Activated CD4-positive, alpha-beta T cell treated with anti-CD3 and anti-CD28 coated beads, Interleukin-10, Interleukin-2, amounts not matched to agents 100 ng/mL and 50 ng/mL, durations not matched to agents 16 hours and 8 hours (primary cell): ENCODE measurements at regions not wholly inside any gene's neighbourhood (a gene's known extent, or its start where the extent isn't known, plus 50 kb on each side); places are given as distances from the start of the nearest gene placed in this dataset.

Experiments
- DNase-seq: peaks from one replicate; pipeline ENCODE4 v3.0.0-alpha.2; 2020

DNA sequence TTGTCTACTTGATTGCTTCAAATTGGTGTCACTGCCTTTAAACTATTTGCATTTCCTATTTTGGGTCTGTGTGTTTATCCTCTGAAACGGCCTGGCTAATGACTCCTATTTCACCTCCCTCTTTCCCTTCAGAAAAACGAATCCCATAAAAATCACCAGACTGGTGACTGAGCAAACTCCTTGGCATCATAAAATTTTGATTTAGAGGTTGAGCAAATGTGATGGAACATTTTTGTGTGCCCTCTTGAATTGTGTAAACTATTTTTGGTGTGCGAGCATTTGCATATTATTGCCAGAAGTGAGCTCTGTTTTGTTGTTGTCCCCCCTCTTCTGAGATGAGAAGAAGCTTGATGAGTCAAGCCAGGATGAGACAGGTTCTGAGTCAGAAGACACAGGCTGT lies 316.1 kb downstream of the AJAP1 start:
- DNase-seq, result no peak

DNA sequence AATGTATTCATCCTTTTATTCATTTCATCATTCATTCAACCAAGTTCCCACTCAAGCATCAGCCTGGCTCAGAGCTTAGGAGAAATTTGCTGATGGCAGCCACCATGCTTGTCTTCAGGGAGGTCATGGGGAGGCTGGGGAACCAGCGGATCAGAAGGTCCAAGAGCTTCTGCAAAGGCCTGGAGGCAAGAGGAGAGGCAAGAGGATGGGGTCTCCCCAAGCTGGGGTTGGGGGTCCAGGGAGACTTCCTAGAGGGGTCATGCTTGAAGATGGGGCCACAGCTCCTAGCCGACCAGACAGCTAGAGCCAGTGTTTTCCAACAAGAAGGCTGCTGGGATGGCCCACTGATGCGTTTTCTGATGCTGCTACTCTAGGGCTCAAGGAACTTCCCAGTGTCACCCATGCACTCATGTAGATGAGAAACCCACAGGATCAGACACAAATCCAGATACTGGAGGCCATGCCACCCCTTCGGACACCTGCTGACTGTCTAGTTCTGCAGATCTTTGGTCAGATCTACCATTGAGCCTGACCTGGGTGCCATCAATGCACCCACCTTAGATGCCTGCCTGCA lies 315.2 kb downstream of the AJAP1 start:
- no peak for DNase-seq

DNA sequence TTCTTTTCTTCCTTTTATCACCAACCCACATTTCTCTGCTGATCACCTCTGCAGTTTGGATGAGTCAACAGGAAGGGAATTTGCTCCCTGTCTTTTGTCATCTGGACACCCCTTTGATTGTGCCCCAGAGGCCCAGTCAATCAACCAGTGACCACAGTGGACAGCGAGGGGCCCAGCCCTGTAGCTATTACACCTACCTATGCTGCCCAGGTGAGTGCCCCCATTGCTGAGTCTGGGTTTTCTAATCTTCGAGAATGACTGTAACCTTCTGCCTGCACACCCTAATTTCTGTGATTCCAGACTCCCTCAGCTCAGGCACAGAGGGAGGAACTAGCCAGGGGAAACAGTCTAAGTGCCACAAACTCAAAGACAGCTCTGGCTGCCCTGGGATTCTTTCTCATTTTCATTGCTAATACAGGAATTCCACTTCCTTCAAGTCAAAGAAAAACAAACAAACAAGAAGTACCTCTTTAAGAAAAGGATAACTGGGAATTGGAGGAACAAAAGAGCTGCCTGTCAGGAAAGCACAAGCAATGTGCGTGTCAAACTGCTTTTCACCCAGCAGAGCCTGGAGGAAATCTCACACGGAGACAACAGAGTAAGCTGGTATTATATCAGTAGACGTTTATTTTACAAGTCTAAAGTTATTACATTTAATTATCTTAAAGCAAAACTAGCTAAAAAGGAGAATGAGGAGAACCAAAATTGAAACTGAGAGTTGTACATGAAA lies 311.1 kb downstream of the AJAP1 start:
- no peak for DNase-seq

DNA sequence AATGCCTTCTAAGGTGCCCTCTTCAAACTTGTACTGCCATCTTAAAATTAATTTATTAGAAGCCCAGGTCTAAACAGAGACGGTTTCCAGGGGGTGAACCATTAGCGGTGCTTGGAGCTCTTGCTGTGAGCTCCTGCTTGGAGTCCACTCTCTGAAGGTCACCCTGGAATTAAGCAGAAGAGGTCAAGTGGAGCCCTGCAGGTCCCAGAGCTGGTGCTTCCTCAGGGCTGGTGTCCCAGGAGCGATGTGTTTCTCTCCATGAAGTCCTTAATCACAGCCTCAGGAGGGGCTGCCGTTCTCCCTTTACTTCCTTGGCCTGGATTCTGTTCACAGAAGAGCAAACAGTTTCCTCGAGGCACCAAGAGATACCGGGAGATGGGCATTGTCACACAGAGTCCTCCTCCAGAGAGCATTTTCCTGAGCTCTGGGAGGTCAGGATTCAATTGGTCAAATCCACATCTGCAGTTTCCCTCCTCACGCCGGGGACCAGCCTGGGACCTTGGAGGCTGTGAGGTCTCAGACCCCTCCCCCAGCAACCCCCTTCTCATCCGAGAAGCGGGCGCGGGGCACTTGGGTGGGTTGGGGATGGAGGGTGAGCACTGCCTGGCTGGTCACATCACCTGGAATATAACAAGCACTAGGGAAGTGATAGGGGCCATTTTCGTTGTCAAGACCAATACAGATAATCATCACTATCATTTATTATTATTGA lies 310.4 kb downstream of the AJAP1 start:
- no peak for DNase-seq

DNA sequence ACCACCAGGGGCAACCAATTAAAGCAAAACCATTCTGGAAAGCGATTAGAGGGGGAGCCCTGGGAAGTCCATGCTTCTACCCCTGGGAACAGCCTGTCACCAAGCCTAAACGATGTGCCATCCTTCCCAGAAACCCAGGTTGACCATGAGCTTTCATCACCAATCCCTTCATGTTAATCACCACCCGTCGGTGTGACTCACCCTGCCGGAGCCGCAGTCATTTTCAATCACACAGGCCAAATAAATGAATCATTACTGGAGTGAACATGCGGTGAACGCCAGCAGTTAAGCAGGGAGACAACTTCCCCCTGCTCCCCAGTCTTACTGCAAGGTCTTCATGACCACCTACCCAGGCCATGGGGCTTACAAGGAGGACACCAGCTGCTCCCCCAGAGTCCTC lies 308.8 kb downstream of the AJAP1 start:
- DNase-seq, result no peak

DNA sequence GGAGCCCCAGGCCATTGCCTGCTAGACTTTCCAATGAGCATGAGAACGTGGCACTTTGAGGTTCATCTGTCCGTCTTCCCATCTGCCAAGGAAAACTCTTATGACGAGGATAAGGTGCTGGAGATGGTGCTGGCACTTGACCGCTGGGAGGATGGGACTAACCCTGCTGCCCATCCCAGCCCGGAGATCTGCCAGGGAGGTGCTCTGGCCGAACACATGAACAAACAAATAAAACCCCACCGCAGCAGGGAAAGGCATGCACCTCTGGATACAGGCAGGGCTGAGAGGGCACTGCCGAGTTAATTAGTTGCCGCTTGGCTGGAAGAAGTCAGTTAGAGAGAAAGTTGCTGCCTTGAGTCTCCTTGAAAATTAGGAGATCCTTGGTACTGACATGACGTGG lies 308.4 kb downstream of the AJAP1 start:
- no peak for DNase-seq

DNA sequence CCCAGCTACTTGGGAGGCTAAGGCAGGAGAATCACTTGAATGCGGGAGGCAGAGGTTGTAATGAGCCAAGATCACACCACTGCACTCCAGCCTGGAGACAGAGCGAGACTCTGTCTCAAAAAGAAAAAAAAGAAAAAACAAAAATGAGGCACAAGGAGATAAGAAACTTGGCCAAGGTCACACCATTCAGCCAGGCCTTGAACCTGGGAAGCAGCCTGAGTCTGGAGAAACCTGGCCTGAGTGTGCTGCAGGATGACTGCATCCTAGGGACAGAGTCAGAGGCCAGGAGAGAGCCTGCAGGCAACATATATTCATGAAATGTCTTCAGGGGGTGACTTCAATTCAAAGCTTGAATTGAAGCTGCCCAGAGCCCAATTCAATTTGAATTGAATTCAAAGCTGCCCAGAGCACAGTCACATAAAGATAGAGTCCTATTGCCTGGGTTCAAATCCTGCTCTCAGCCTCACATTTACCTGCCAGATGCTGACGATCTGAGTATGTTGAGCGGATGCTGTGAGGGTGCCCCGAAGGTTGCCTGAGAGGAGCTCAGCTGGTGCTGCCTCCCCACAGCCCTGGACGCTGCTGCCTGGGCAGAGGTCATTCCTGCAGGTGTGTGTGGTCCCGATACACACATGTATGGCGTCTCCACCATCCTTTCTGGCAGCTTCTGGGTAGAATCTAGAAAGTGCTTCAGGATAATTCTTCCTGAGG lies 307.7 kb downstream of the AJAP1 start:
- no peak for DNase-seq

DNA sequence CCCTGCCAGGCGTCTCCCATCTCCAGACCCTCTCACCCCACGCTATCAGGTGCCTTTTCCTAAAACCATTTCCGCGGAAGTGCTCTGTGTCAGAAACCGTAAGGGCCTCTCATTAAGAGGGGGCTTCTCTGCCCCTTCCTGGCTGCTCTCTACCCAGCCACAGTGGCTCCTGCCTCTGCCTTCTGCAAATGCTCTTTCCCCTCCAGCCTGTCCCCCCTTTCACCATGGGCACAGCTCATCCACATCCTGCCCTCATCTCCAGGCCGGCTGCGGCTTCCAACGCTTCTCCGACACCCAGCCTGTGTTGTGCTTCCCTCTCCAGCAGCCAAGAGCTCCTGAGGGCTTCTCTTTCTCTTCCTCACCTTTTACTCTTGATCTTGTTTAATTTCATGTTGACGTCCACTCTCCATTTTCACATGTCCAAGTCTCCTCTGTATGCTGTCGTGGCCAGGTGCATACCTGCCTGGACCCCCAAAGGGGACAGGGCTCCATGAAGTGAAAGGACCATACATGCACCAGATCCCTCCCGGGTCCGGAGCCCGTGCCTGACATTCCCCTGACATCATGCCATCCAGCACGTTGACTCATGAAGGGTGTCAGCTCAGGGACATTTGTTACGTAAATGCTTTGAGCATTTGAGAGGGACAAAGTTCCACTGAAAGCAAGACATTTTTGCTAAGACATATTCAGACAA lies 306.5 kb downstream of the AJAP1 start:
- DNase-seq, result no peak

DNA sequence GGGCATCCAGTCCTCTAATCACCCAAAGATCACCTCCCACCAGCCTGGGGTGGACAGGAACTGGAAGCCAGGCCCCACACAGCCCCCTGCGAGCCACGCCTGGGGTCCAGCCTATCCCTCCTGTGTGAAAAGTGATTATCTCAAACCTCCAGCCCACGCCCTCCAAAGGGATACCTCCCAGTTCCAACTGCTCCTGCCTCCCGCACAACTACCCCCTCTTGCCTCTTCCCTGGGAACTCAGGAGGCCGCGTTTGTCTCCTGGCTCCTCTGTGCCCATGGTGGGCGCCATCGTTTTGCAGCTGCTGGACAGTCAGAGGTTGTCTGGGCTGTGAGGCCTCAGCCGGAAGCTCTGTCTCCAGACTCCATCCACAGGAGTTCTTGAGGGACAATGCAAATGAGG lies 305.9 kb downstream of the AJAP1 start:
- DNase-seq, result no peak

DNA sequence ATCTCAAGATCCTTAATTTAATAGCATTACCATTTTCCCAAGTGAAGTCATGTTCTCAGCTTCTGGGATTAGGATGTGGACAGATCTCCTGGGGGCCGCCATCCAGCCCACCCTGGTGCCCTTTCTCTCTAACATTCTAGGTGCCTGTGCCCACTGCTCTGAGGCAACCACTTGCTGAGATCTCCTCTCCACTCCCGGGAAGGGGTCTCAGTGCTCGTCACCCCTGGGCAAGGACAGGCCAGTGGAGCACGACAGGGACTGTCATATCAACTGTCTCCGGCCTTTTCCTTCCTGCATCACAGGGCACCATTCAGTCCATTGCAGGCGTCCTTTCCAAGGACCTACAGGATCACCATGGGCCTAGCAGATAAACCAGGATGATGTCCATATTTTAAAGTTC lies 304.8 kb downstream of the AJAP1 start:
- no peak for DNase-seq

DNA sequence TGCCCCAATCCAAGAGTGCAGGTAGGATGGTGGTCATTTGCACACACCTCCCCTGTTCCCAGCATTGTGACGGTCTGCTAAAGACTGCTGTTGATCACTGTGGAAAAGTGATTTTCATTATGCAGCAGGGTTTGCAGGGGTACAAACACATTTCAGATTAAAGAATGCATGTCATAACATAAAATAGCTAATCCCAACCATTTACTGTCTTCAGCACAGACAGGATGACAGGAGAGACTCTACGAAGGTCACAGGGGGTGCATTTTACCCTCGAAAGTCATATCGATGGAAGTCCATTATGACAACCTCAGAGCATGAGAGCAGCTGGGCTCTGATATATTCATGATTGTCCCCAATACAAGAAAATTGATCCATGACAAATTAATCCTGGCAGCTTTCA lies 302.6 kb downstream of the AJAP1 start:
- DNase-seq, result no peak

DNA sequence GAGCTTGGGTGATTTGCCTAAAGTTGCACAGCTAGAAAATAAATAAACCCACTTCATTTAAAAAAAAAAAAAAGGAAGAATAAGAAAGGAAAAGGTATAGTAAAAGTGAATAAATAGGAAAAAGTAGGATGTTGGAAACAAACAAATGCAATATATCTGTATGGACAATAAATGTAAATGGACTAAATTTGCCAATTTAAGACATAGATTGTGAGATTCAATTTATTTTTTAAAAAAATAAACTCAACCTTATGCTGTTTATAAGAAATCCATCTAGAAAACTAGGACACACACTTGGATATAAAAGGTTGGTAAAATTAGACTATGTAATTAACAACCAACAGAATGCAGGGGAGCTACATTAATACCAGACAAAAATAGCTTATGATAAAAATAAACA lies 300.0 kb downstream of the AJAP1 start:
- no peak for DNase-seq

DNA sequence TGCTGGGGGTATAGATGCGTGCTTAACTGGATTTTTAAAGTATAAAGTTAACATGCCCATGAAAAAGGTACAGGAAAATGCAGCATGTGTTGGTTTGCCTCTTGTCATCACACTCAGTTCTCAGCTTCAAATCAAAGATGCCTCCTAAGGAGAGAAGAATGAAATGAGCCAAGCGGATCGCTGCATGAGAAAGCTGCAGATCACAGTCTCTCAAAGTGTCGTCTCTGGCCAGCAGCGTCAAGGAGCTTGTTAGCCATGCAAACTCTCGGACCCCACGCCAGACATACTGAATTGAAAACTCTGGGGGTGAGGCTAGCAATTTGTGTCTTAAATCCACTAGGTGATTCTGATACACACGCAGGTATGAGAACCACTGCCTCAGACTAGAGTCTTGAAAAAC lies 297.2 kb downstream of the AJAP1 start:
- DNase-seq, result no peak

DNA sequence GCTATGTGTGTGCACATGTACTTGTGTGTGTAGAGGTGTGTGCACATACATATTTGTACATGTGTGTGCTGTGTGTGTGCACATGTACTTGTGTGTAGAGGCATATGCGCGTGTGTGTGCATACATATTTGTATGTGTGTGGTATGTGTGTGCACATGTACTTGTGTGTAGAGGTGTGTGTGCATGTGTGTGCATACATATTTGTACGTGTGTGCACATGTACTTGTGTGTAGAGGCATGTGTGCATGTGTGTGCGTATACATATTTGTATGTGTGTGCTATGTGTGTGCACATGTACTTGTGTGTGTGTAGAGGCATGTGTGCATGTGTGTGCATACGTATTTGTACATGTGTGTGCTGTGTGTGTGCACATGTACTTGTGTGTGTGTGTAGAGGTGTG lies 291.9 kb downstream of the AJAP1 start:
- DNase-seq, result no peak

DNA sequence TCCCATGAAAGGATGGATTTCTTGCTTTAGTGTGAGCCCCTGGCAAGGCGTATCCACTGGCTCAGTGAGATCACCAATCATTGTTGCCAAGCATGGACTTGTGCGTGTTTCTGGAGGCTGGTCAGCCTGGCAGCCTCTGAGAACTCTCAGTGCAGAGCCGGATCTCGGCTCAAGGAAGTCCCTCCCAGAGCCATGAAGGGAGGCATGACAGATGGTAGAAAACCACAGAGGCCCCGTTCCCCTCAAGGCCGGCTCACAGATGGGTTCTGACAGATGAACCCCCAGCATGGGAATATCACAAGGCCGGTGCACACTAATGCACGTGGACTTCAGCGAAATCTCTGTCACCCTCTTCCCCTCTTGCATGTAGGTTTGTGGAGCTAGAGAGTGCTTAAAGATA lies 290.5 kb downstream of the AJAP1 start:
- no peak for DNase-seq

DNA sequence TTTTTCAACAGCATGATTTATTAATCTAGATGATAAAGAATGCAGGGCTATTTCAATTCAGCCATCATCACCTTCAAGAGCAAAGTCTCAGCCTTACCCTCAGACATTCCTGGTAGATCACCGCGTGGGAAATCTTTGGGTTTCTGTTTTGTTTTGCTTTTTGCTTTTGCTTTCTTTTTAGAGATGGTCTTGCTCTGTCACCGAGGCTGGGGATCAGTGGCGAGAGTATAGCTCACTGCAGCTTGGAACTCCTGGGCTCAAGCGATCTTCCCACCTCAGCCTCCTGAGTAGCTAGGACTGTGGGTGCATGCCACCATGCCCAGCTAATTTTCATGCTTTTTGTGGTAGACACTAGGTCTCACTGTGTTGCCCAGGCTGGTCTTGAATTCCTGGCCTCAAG lies 289.7 kb downstream of the AJAP1 start:
- no peak for DNase-seq

DNA sequence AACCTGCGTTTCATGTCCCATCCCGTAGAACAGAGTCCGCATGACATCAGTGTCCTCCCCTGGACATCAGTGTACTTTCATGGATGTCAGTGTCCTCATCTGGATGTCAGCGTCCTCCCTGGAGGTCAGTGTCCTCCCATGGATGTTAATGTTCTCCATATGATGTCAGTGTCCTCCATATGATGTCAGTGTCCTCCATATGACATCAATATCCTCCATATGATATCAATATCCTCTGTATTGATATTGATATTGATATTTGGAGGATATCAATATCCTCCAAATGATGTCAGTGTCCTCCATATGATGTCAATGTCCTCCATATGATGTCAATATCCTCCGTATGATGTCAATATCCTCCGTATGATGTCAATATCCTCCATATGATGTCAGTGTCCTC lies 284.9 kb downstream of the AJAP1 start:
- no peak for DNase-seq

DNA sequence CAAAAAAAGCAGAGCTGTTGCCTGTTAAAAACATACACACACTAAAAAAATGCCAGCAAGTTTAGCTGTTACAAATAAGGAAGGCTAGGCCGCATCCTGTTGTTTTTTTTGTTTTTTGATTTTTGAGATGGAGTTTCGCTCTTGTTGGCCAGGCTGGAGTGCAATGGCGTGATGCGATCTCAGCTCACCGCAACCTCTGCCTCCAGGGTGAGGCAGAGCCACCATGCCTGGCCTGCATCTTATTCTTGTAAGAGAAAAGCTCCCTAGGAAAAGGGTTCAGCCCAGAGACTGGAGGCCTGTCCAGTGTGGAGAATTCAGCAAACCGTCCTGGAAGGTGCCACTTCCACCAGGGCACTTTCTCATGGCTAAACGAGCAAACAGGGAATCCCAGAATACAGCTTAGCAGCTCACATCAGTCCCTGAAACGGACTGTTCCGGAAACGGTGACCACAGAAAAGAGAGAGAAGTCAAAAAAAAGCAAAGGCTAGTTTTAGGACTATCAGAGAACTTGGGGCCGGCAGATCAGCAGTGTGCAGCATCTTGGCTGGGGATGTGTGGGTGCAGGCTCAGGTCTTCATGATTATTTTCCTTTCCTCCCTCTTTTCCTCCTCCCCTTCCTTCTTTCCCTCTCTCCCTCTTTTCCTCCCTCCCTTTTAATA lies 283.6 kb downstream of the AJAP1 start:
- no peak for DNase-seq

DNA sequence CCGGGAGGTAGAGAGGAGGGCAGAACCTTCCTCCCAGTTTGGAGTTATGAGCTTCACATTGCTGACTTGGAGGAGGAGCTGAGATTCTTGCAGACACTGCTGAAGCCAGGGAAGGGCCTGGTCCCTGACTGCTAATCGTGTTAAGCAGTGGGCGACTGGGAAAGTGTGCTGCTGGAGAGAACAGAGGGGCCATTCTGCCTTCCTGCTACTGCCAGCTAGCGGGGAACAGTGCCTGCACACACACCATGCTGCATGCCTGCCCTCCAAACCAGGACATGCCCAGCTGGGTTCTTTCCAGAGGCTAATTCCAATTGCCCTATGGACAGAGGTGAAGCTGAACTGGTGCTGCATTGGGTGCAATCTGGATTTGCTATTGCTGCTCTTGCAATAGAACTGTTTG lies 281.4 kb downstream of the AJAP1 start:
- DNase-seq, result no peak

DNA sequence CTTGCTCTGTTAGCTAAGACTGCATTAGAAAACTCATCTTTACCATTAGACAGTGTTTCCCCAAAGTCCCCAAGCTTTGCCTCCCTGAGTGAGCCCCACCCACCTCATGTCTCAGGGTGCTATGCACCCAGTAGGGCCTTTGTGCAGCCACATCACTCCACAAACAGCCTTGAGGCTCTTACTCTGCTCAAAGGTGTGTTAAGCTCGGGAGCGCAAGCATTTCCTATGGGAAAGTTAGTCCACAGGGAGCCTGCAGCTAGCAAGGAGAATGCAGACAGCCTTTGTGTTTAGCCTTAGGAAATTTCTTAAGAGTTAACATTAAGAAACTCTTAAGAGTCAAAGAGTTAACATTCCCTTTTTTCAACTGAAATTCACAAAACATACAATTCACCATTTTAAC lies 278.8 kb downstream of the AJAP1 start:
- no peak for DNase-seq

DNA sequence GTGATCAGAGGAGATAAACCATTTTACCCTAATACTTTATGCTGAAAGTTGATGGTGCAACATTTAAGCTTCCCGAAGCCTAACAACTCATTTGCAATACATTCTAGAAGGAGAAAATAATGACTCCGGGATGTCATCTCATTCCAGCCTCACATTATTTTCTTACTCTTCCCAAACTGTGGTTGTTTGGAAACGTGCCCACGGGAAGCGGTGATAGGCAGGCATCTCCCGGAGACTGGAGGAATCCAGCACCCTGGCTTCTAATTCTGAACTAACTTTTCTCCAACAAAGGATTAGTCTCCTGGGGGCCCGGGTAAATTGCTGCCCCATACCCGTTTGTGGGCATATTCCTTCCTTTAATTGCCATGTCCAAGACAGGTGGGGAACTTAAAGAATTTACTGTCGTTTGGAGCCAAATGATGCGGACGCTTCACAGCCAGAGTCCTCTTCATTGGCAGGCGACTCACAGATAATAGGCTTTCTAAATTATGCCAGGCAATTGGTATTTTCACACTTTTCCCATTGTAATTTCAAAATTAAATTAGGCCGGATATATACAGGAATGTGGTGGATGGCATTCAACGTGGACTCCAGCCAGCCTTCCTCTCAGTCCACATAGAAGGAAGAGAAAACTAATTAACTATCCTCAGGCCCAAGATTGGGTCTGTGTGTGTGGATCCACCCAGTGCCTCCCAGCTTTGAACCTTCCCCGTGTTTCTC lies 278.1 kb downstream of the AJAP1 start:
- DNase-seq, result no peak

DNA sequence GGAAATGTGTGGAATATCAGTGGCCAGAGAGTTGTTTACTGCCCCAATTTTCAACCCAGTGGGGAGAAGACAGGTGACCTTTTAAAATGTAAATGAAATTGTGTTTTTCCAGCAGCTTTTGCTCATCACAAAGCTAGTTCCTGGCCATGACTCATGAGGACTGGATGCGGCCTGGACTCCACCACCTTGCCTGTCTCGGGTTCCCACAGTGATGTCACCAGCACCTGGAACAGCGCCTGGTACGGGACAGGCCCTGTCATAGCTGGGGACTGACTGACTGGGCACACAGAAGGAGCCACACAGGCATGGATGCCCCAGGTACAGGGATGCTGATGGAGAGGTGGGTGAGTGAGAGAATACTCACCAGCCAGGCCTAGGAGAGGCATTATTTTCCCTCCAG lies 277.1 kb downstream of the AJAP1 start:
- no peak for DNase-seq
